Activated CD8-positive, alpha-beta memory T cell treated with anti-CD3 and anti-CD28 coated beads, Interleukin-2, amount 50 U/mL, for 1 hour (primary cell): ENCODE measurements at regions not wholly inside any gene's neighbourhood (a gene's known extent, or its start where the extent isn't known, plus 50 kb on each side); places are given as distances from the start of the nearest gene placed in this dataset.
"Not testable (repeated sequence)": the region's sequence is repeated elsewhere in the genome, so short reads cannot be mapped to it uniquely, and the experiment has no call there.

Experiments used
- DNase-seq: peaks from one replicate; pipeline ENCODE4 v3.0.0-alpha.2; 2020; ENCODE audit errors: extremely low read depth

DNA sequence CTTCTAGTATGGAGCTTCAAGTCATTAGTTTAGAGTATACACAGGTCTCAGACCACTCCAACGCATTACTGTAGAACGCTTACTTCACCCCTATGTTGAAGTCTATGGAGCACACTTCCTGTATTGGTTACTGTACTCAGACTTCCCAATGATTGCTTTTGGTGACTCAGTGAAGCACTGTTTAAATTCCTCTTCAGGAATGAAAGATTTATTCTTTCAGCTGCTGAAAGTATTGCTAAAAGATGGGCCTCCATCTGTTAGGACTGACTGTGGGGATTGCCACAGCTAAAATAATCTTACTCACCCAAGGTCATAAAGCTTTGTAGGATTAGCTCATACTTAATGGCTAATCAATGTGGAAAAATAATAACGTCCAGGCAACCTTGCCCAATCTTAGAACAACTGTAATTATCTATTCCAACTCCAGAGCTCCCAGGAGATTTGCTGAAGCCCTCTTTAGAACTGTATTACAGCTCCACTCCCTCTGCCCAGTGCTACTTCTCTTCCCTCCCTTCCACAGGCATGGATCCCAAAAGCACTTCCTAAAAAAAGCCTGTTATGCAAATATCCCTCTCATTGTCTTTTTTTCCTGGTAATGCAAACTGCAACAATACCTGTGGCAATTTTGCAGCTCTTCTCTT is 281.9 kb upstream of the HS3ST1 start:
- no peak for DNase-seq

DNA sequence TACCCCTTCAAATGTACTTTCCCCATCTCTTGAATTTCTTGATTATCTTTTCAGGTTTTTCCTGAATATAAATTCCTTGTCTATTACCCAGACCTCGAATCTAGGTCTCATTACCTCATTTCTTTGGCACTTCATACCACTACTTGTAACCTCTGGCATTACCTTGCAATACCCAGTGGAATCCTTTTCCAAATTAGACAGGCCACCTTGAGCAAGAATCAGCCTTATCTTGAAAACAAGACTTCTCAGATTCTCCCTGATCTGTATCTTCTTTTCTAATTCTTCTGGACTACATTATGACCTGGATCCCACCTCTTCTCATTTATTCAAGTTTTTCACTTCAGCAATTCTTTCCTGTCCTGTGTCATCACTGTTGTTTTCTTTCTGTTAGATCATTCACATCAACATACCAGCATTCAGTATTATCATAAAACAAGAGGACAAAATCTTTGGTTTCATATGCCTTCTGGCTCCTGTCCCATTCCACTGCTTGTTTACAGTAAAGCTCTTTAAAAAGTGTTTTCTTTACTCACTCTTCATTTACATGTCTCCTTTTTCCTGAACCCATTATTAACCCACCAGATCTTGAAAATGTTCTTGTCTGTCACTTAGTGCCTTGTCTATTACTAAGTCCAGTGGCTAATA is 275.6 kb upstream of the HS3ST1 start:
- no peak for DNase-seq

DNA sequence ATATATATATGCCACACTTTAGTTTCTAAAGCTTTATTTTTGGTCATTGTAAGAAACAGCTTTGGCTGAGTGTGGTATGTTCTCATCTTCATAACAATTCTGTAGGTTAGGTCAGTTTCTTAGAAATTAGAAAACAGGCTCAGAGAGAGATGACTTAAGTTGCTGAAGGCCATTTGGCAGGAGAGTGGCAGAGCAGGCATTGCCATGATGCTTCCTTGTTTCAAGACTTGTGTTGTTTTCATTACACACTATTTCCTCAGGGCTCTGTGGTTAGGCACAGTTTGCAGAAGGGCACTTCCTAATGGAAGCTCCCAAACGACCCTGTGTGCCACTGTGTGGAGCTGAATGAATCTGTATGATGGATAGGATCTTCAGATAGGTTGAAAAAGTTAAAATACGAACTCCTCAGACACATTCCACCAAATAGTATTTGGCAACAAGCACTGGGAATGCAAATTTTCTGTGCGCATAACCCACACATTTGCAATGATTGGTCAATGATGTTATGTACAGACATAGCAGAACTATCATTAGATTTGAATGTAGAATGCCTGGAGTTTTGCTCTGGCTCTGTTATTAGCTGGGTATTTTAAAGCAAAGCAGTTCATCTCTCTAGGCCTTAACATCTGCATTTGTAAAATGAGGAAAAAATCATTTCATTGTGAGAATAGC is 274.3 kb upstream of the HS3ST1 start:
- DNase-seq: no peak

DNA sequence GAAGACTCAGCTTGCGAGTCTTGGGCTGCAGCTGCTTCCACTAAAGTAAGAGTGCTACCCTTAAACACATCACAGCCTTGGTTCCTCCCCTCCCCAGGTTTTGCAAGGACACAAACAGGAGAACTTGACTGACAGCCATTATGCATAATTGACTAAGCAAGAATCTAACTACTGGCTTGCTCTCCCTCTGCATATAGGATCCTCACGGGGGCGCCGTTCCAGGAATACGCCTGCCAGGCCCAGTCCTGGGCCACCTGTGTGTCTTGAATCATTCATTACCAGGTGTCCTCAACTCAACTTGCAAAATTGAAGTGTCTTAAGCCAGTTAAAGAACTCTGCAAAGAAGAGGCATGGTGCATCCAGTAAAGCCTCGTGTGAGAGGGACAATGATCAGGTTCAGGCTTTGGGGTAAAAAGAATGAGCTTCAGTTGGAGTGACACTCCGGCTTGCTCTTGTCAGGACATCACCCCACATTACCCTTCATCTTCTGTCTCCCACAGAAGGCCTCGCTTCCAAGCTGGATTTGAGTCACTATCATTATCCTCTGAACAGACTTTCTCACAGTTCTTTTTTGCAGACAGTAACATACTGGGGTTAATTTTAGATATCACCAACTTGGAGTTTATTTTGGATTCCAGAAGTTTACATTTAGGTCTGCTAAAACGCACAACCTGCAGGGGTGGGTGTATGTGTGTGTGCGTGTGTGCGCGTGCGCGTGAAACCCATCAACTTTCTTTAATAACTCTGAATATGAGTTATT is 273.5 kb upstream of the HS3ST1 start:
- no peak for DNase-seq

DNA sequence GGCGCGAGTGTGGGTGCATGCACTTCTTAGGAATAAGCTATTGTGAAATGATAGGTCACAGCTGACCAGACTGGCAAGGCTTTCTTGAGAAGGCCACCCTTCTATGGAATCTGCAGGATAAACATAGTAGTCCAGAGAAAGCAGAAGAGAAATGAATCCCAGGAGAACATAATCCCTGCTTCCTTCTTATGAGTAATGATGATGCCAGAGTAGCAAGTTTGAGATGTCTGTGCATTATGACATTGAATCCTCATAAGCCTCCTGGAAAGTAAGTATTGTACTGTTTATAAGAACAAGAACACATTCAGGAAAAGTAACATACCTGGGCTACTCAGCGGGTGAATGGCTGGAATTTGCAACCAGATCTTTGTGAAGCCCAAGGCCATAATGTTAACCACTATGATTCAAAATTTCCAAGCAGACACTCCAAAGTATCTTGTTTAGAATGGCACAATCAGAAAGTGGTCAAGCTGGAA is 272.1 kb upstream of the HS3ST1 start:
- no peak for DNase-seq

DNA sequence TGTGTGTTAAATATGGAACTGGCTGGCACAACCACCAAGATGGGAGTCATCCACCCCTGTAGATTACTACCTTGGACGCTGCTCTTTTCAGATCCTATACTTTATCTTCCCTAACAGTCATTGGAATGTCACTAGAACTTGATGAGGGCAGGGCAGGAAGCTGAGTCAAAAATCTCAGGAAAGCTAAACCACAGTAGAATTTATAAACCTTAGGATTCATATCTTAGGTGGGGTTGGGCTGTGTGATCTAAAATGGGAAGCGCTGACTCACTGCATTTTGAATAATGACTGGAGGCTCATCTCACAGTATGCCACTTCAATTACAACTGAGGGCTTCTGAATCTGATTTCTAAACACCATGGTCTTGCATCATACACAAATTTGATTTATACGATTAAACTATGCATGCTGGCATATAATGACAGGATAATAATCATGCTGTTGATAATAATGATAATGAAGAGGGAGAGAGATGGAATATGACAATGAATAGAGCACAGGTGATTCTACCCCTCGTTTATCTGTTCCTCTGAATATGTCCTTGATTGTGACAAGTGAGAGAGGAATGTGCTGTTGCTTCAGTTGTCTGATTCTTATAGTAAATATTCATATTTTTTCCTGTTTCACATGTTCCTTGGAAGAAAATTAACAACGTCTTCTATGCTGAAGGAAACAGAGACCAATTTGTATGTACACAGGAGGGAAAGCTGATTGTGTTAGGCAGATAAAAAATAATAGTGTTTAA is 270.3 kb upstream of the HS3ST1 start:
- DNase-seq: no peak

DNA sequence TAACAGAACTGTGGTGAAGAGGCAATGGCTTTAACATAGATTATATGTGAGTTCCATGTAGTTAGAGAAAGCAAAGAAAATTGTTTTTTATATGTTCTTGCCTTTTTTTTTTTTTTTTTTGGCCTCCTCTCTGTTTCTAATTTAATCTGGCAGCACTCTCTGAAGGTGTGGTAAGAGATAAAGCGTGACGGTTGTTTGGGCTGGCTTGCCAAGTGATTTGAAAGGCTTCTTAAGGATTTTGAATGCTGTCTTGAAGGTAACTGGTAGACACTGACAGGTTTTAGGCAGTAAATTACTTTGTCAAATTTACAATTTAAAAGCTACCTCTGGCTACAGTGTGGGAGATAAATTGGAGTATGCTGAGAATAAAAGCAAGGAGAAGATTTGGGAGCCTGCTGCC is 269.3 kb upstream of the HS3ST1 start:
- DNase-seq: no peak

DNA sequence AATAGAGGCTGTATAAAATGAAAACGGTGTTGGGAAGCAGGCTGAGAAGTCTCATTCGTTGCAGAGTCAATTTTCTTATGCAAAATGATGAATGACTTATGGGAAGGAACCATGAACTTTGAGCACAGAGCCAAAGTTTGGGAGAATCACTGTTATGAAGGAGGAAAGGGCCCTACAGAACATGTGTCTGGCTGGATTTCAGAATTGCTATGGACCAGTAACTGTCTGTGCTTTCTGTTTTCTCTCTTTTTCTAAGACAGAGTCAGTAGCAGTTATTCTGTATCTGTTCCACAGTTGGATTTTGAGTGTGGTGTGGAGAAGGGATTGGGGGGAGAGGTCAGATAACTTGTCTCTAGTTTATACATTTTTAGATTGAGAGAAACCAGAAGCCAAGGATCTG is 265.0 kb upstream of the HS3ST1 start:
- no peak for DNase-seq

DNA sequence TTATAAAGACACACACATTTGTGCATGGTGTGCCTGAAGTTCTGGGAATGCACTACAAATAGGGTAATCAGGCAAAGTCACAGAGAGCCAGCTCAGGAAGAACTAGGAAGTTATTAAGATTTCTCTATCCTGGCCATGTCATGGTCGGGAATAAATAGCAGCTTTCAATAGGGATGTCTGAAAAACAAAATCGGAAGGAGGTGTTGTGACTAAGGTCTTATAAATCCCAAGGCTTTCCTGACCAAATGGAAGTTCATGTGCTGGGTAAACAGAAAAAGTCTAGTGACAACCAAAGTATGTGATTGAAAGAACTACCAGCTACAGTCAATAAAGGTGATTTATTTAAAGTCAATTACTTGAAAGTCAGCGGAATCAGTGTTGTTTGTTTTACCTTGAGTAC is 262.5 kb upstream of the HS3ST1 start:
- no peak for DNase-seq

DNA sequence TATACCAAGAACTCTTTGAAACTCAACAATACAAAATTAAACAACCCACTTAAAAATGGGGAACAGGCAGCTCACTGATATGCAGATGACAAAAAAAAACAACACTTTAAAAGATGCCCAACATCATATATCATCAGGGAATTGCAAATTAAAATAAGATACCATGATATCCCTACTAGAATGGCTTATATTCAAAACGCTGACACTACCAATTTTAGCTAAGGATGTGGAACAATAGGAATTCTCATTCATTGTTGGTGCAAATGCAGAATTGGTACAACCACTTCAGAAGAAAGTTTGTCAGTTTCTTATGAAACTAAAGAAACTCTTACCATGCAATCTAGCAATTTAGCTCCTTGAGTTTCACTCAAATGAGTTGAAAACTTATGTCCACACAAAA is 259.0 kb upstream of the HS3ST1 start:
- no peak for DNase-seq

DNA sequence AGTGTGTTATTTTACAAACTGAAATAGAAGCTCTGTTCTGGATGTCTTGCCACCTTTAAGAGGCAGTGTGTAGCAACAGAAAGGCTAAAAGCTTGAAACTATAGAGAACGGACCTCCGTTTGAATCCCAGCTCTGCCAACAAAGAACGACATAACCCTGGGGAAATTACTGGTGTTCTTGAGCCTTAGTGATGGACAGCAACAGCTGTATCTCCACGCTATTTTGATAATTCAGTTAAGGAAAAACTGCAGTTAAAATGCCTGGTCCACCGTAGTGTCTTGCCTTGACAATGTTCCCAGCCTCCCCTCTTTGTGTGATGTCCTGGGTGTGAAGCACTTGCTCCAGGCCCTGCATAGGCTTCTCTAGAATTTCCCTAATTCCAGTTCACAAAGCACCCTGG is 256.8 kb upstream of the HS3ST1 start:
- no peak for DNase-seq

DNA sequence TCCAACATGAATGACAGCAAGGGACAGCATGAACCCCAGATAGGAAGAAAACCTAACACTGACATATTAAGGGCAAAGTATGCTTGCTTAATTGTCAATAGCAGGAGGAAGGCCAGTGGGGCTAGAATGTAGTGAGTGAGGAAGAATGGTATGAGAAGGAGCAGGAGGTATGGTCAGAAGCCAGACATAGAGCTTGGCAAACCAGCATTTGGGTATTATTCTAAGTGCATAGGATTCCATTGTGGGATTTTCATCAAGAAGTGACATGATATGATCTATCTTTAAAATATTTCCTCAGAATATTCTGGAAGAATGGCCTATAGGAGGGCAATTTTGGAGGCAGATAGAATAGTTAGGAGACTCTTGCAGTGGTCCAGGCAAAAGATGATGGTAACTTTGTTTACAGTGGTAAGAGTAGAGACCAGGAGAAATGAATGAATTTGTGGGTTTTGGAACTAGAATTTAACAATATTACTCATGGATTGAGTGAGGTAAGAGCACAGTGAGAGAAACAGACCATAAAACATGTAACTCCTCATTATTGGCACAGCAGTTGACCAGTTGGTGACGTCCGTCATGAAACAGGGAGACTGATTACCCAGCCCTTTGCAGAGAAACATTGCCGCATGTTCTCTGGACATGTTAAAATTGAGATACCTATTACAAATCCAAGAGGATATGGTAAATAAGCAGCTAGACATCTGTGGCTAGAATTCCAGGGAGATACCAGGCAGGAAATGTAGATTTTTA is 246.5 kb upstream of the HS3ST1 start:
- no peak for DNase-seq

DNA sequence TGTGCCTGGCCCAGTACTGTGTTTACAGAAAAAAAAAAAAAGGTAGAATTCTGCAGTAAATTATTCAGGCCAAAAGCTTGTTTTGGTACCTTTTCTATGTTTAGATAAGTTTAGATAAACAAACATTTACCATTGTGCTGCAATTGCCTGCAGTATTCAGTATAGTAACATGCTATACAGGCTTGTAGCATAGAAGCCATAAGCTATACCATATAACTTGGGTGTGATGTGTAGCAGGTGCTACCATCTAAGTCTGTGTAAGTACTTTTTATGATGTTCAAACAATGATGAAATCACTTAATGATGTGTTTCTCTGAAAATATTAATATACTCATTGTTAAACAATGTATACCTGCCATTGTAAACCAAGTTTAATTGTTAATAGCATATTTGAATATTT is 241.6 kb upstream of the HS3ST1 start:
- no peak for DNase-seq

DNA sequence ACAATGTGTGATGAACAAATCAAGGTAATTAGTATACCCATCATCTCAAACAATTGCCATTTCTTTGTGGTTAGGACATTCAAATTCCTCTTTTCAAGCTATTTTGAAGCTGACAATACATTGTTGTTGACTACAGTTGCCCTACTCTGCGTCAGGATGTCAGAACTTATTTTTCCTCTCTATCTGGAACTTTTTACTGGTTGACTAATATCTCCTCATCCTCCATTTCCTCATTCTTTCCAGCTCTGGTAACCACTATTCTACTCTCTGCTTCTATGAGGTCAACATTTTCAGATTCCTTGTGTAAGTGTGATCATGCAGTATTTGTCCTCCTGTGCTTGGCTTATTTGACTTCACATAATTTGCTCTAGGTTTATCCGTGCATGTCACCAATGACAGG is 240.5 kb upstream of the HS3ST1 start:
- no peak for DNase-seq

DNA sequence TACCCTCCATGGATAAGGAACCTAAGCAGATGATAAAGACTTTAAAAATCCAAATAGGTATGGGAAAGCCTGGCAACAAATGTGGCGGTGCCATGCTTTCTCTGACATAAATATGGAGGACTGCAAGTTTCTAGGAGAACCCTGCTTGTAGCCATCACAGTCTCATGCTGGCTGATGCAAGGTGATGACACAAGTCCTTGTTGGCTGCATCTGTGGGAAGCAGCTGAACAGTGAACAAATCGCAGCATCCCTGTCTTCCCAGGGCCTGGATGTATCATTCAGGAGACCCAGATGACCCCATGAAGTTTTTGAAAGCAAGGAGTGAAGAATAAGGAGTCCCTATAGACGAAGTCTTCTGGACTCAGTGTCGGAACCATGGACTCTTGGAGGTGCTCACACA is 234.4 kb upstream of the HS3ST1 start:
- no peak for DNase-seq

DNA sequence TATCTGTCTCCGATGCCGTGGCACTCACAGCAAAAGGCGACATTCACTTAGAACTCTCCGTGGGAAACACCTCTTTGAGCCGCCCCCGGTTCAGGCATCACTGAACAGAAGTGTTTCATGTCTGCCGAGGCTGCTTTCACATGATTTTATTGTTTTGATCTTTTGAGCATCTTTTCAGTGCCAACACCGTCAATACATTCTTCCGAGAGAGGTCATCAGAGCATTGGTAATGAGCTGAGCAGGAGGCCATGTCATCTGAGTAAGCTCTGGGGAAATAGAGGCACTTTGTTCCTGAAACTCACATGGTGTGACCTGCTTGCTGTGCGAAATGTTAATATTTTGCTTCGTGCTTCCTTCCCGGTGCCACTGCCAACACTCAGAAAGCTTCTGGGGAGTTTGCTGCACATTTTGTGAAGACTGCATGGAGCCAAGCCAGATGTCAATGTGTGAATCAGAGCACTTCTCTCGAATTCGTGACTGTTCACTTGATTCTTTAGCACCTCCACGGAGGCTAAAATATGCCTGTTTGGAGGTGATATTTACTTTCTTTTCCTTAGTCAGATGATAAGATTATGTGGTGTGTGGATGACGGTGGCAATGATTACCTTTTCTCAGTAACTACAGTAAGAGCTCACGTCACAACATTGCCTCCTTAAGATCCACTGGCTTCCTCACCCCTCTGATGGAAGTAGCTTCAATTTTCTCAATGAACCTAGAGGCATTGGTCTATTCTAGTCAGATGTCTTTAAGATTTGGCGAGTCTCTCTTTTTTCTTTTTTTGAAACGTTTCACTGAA is 222.3 kb upstream of the HS3ST1 start:
- DNase-seq: no peak

DNA sequence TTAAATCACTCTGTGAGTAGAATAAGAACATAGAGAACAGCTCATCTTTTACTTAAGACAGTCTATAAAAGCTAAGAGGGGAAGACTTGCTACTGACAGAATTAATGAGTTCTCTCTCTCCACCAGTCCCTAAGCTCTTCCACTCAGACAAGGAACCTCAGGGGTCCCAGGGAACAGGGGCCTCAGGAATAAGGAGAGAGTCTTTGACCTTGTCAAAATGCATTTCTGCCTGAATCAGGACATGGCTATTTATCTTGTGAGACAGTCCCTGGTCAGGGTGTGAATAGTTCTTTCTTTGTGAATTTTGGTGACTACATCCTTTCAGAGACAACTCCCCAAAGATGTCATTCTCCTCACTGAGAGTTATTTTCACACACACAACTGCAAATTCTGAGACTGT is 218.7 kb upstream of the HS3ST1 start:
- no peak for DNase-seq

DNA sequence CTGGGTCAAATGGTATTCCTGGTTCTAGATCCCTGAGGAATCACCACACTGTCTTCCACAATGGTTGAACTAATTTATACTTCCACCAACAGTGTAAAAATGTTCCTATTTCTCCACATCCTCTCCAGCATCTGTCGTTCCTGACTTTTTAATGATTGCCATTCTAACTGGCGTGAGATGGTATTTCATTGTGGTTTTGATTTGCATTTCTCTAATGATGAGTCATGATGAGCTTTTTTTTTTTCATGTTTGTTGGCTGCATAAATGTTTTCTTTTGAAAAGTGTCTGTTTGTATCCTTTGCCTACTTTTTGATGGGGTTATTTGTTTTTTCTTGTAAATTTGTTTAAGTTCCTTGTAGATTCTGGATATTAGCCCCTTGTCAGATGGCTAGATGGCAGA is 214.4 kb upstream of the HS3ST1 start:
- not testable (repeated sequence) for DNase-seq

DNA sequence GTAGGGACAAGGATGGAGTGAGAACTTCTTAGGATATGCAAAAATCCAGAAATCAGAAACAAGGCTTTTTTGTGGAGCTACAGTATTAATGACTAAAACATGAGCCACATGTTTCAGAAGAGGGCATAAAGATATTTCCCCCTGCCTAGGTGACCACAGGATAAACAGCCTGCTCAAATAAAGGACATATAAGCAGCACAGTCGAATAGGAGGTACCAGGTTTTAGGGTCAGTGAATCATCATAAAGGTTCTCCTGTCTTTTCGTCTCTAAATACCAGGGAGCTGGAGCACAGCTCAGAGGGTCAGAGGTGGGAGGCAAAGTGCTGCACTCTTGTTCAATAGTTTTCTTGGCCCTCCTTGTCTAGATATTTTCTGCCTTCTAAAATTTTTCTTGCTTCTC is 211.9 kb upstream of the HS3ST1 start:
- no peak for DNase-seq

DNA sequence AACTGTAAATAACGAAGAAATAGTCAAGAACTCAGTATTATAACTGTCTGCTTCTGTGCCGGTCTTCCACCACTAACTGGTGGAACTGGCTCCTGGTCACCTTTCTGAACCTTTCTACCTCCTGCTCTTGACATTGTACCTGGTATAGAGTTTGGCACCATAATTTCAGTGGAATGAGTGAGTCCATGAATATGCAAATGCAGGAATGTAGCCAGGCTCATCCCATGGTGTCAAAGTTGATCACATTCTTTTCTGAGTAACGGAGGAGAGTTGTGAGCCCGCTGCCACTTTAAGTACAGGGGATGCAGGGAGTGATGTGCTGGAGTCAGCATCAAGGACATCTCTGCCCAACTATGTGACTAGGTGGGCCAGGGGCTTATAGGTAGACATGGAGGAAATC is 207.9 kb upstream of the HS3ST1 start:
- no peak for DNase-seq
